ENCODE measurements at regions not wholly inside any gene's neighbourhood (a gene's known extent, or its start where the extent isn't known, plus 50 kb on each side); places are given as distances from the start of the nearest gene placed in this dataset.
"Not testable (repeated sequence)": the region's sequence is repeated elsewhere in the genome, so short reads cannot be mapped to it uniquely, and the experiment has no call there.

DNA sequence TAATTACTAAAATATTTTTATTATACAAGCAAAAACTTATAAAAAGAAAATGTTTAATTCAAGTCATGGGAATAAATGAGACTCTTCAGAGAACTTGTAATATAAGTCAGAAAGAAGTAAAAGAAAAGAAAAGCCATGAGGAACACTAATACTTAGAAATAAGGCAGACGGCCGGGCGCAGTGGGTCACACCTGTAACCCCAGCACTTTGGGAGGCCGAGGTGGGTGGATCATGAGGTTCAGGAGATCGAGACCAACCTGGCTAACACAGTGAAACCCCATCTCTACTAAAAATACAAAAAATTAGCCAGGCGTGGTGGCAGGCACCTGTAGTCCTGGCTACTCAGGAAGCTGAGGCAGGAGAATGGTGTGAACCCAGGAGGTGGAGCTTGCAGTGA lies 528.6 kb downstream of the IRS2 start:
- H3K9me3 ChIP-seq; H3K36me3 ChIP-seq; H3K27ac ChIP-seq; H3K27me3 ChIP-seq; H3K4me3 ChIP-seq; H3K4me1 ChIP-seq (ENCODE audit: insufficient read depth); DNase-seq; intact Hi-C loops (cut with DNase I): not testable (repeated sequence)
- 90 to 97% (median 91%) methylated on average over 6 of the region's 6 CpGs for WGBS, 3 donors
